GM23338 (cell line): ENCODE measurements at regions not wholly inside any gene's neighbourhood (a gene's known extent, or its start where the extent isn't known, plus 50 kb on each side); places are given as distances from the start of the nearest gene placed in this dataset.

Source experiments
- ATAC-seq: fragments of 200-7000 bp; cut with Tn5 transposase; 3 replicates; pipeline ENCODE4 v1.9.1; 2020
- DNase-seq: peaks from one replicate; pipeline ENCODE4 v3.0.0-alpha.2; 2015; ENCODE audit warnings: low spot score
- H2AFZ ChIP-seq: fragments of 200-600 bp; sonication (generic); 2 replicates; pipeline ENCODE4 v1.8.0; 2016; ENCODE audit warnings: antibody characterized with exemption, mild to moderate bottlenecking, moderate library complexity
- H3F3A ChIP-seq: fragments of 200-600 bp; sonication (generic); replicated peaks from 2 replicates; pipeline ENCODE4 v1.8.0; 2017; ENCODE audit warnings: antibody characterized with exemption, mixed run types, low read depth
- H3K27ac ChIP-seq: fragments of 200-600 bp; sonication (generic); 2 replicates; pipeline ENCODE4 v1.6.1; 2016; ENCODE audit warnings: low read depth
- H3K27me3 ChIP-seq: fragments of 200-600 bp; sonication (generic); 2 replicates; pipeline ENCODE4 v1.8.0; 2016; ENCODE audit warnings: mild to moderate bottlenecking, mixed run types, moderate library complexity; ENCODE audit not compliant: insufficient read depth
- H3K36me3 ChIP-seq: fragments of 200-600 bp; sonication (generic); 2 replicates; pipeline ENCODE4 v1.8.0; 2016; ENCODE audit warnings: mild to moderate bottlenecking; ENCODE audit not compliant: insufficient read depth
- H3K4me1 ChIP-seq: fragments of 200-600 bp; sonication (generic); 2 replicates; pipeline ENCODE4 v1.8.0; 2016; ENCODE audit warnings: mild to moderate bottlenecking, moderate library complexity; ENCODE audit not compliant: insufficient read depth
- H3K4me2 ChIP-seq: fragments of 200-600 bp; sonication (generic); 2 replicates; pipeline ENCODE4 v1.7.1; 2017; ENCODE audit warnings: mixed run types
- H3K4me3 ChIP-seq: fragments of 200-600 bp; sonication (generic); 2 replicates; pipeline ENCODE4 v1.6.1; 2016; ENCODE audit warnings: mixed run types
- H3K79me2 ChIP-seq: fragments of 200-600 bp; sonication (generic); replicated peaks from 2 replicates; pipeline ENCODE4 v1.8.0; 2017; ENCODE audit warnings: mild to moderate bottlenecking; ENCODE audit not compliant: insufficient read depth
- H3K9me2 ChIP-seq: fragments of 200-600 bp; sonication (generic); 2 replicates; pipeline ENCODE4 v1.8.0; 2017; ENCODE audit not compliant: insufficient read depth
- H4K20me1 ChIP-seq: fragments of 200-600 bp; sonication (generic); replicated peaks from 2 replicates; pipeline ENCODE4 v1.8.0; 2017; ENCODE audit warnings: mild to moderate bottlenecking; ENCODE audit not compliant: insufficient read depth
- H3K27ac Mint-ChIP-seq: 2 replicates; pipeline ENCODE4 v1.8.0; 2020; ENCODE audit warnings: inconsistent platforms, mild to moderate bottlenecking, moderate library complexity, mixed read lengths
- H3K27me3 Mint-ChIP-seq: 3 replicates; pipeline ENCODE4 v1.8.0; 2022; ENCODE audit warnings: low read depth, mild to moderate bottlenecking, moderate library complexity, mixed read lengths, inconsistent platforms; ENCODE audit not compliant: insufficient read depth, poor library complexity
- H3K36me3 Mint-ChIP-seq: 3 replicates; pipeline ENCODE4 v1.8.0; 2021; ENCODE audit warnings: low read depth, mild to moderate bottlenecking, inconsistent platforms, moderate library complexity, mixed read lengths
- H3K4me1 Mint-ChIP-seq: 3 replicates; pipeline ENCODE4 v1.8.0; 2020; ENCODE audit warnings: mild to moderate bottlenecking, inconsistent platforms, mixed read lengths
- H3K4me3 Mint-ChIP-seq: 3 replicates; pipeline ENCODE4 v1.8.0; 2021; ENCODE audit warnings: moderate library complexity, mild to moderate bottlenecking, inconsistent platforms, mixed read lengths
- H3K9me3 Mint-ChIP-seq: 3 replicates; pipeline ENCODE4 v1.8.0; 2020; ENCODE audit warnings: moderate library complexity, mild to moderate bottlenecking, inconsistent platforms, mixed read lengths
- CREB1 ChIP-seq: fragments of 250-450 bp; sonication (Bioruptor Pico); IDR thresholded peaks from 2 replicates; pipeline ENCODE4 v1.5.0; 2020; ENCODE audit warnings: low read depth, mild to moderate bottlenecking, moderate library complexity
- CTCF ChIP-seq, 2 experiments: fragments of 200-600 bp in 1 of 2; sonication (generic) in 1 of 2; conservative IDR thresholded peaks; 2 replicates each; pipeline versions ENCODE4 v1.5.1 to v1.6.1; 2016 to 2017; ENCODE audit warnings: antibody characterized with exemption in 2 of 2, low read depth in 2 of 2, mild to moderate bottlenecking in 2 of 2, moderate library complexity in 1 of 2
- ETS1 ChIP-seq: IDR thresholded peaks from 2 replicates; pipeline ENCODE4 v1.6.1; 2016; ENCODE audit warnings: antibody characterized with exemption
- EZH2 ChIP-seq: fragments of 200-600 bp; sonication (generic); IDR thresholded peaks from one replicate; pipeline ENCODE4 v1.8.0; 2017; ENCODE audit warnings: antibody characterized with exemption, mild to moderate bottlenecking, low read depth; ENCODE audit not compliant: unreplicated experiment
- EZH2phosphoT487 ChIP-seq: fragments of 200-600 bp; sonication (generic); IDR thresholded peaks from one replicate; pipeline ENCODE4 v1.8.1; 2018; ENCODE audit warnings: antibody characterized with exemption; ENCODE audit not compliant: unreplicated experiment
- JUNB ChIP-seq: IDR thresholded peaks from one replicate; pipeline ENCODE4 v1.6.1; 2016; ENCODE audit warnings: antibody characterized with exemption; ENCODE audit not compliant: unreplicated experiment
- NANOG ChIP-seq: IDR thresholded peaks from 2 replicates; pipeline ENCODE4 v1.6.1; 2016; ENCODE audit warnings: antibody characterized with exemption, borderline replicate concordance
- POLR2AphosphoS5 ChIP-seq: IDR thresholded peaks from 2 replicates; pipeline ENCODE4 v1.6.1; 2016; ENCODE audit warnings: antibody characterized with exemption, low read depth
- REST ChIP-seq: IDR thresholded peaks from one replicate; pipeline ENCODE4 v1.6.1; 2018; ENCODE audit warnings: antibody characterized with exemption; ENCODE audit not compliant: unreplicated experiment
- STAT1 ChIP-seq: IDR thresholded peaks from one replicate; pipeline ENCODE4 v1.6.1; 2016; ENCODE audit warnings: antibody characterized with exemption; ENCODE audit not compliant: unreplicated experiment
- ZNF114 ChIP-seq: fragments of 250-450 bp; sonication (Bioruptor Pico); IDR thresholded peaks from 2 replicates; pipeline ENCODE4 v1.5.0; 2020; ENCODE audit warnings: mild to moderate bottlenecking, moderate library complexity
- ZNF331 ChIP-seq: fragments of 250-450 bp; sonication (Bioruptor Pico); IDR thresholded peaks from 2 replicates; pipeline ENCODE4 v1.5.0; 2020; ENCODE audit warnings: low read depth, mild to moderate bottlenecking, moderate library complexity
- ZNF462 ChIP-seq: fragments of 250-450 bp; sonication (Bioruptor Pico); IDR thresholded peaks from 2 replicates; pipeline ENCODE4 v1.5.0; 2020; ENCODE audit warnings: mild to moderate bottlenecking, moderate library complexity

GRCh38 chr10:128534686-128535085, 408.5 kb upstream of the MKI67 start:
- Histone ChIP-seq H3K27ac (no peak overlapping the region), H3F3A (no peaks in the 10 kb centered on the region), H3K79me2 (no peaks in the 10 kb centered on the region), H4K20me1 (no peaks in the 10 kb centered on the region), H3K36me3 (no peaks in the 10 kb centered on the region), H3K9me2 (0 out of 2 replicates have a peak, but pooled peaks cover 4% of the 10 kb centered on the region), H3K4me1 (peaks cover 53% of the 10 kb centered on the region), H3K4me2 (no peak overlapping the region), H2AFZ (no peak overlapping the region), H3K27me3 (no peaks in the 10 kb centered on the region), H3K4me3 (no peak overlapping the region)
- DNase-seq: no peak
- H3K27me3 Mint-ChIP-seq: peaks cover 9% of the 10 kb centered on the region
- no peaks in the 10 kb centered on the region; the same call in 2 of the 3 replicates for H3K9me3 Mint-ChIP-seq
- no peaks in the 10 kb centered on the region; the same call in 2 of the 3 replicates for H3K36me3 Mint-ChIP-seq
- TF ChIP-seq POLR2AphosphoS5: no peak
- no peak for TF ChIP-seq ETS1
- TF ChIP-seq REST: no peak
- no peak for TF ChIP-seq ZNF331 (CRISPR knock-in tag)
- no peak for TF ChIP-seq NANOG
- no peak for TF ChIP-seq CTCF (conservative IDR thresholded peaks at IDR 0.05; ENCODE audit: low read depth in 2 of 2)
- TF ChIP-seq EZH2phosphoT487: no peak
- no peak for TF ChIP-seq CREB1 (CRISPR knock-in tag)
- no peak for TF ChIP-seq ZNF462
- TF ChIP-seq STAT1: no peak
- TF ChIP-seq JUNB: no peak
- TF ChIP-seq ZNF114 (CRISPR knock-in tag): no peak
- TF ChIP-seq EZH2: no peak
- H3K4me1 Mint-ChIP-seq: peaks cover 55% of the 10 kb centered on the region
- no peak for ATAC-seq
- no peak overlapping the region for H3K4me3 Mint-ChIP-seq
- H3K27ac Mint-ChIP-seq: no peak overlapping the region
